Bronchial epithelial cell (primary cell): ENCODE measurements at regions not wholly inside any gene's neighbourhood (a gene's known extent, or its start where the extent isn't known, plus 50 kb on each side); places are given as distances from the start of the nearest gene placed in this dataset.

Experiments
- DNase-seq: peaks from one replicate; pipeline ENCODE4 v3.0.0-alpha.2; 2010; ENCODE audit warnings: low read depth
- FAIRE-seq: peaks from 2 replicates; lab custom pipeline; 2011; peaks lifted over from hg19 to GRCh38; lab: Jason Lieb, UNC
- H3K27me3 ChIP-seq: 2 replicates; pipeline ENCODE4 v1.5.1; 2011; ENCODE audit warnings: low read length; ENCODE audit not compliant: control insufficient read depth, insufficient read depth
- H3K36me3 ChIP-seq: 2 replicates; pipeline ENCODE4 v1.5.1; 2011; ENCODE audit warnings: low read length; ENCODE audit not compliant: control insufficient read depth, insufficient read depth
- H3K4me3 ChIP-seq: 2 replicates; pipeline ENCODE4 v1.5.1; 2011; ENCODE audit warnings: mild to moderate bottlenecking, low read depth, low read length, control low read depth
- CTCF ChIP-seq: IDR thresholded peaks from 2 replicates; pipeline ENCODE4 v1.5.1; 2011; ENCODE audit warnings: mild to moderate bottlenecking, moderate library complexity, low read length, control low read depth, inconsistent platforms; ENCODE audit not compliant: insufficient read depth, severe bottlenecking

- no peaks in the 10 kb centered on the region for H3K27me3 ChIP-seq
- no peak for FAIRE-seq
- DNase-seq: no peak
- TF ChIP-seq CTCF: no peak
- H3K4me3 ChIP-seq: no peak overlapping the region
- H3K36me3 ChIP-seq: no peaks in the 10 kb centered on the region
Measured at GRCh38 chr16:8237452-8237851, 352.9 kb downstream of the TMEM114 start.

GRCh38 chr16:8236816-8237215 lies 353.5 kb downstream of the TMEM114 start:
- no peaks in the 10 kb centered on the region for H3K36me3 ChIP-seq
- DNase-seq (no peak), FAIRE-seq (no peak)
- TF ChIP-seq CTCF: no peak
- no peaks in the 10 kb centered on the region for H3K27me3 ChIP-seq
- H3K4me3 ChIP-seq: no peak overlapping the region

- H3K4me3 ChIP-seq: no peak overlapping the region
- DNase-seq: no peak
- FAIRE-seq: no peak
Measured at GRCh38 chr16:8230497-8230896, 359.8 kb downstream of the TMEM114 start.

GRCh38 chr16:8229011-8229520 lies 361.2 kb downstream of the TMEM114 start:
- no peak for FAIRE-seq

More at GRCh38 chr16:8230497-8230896, 359.8 kb downstream of the TMEM114 start:
- H3K36me3 ChIP-seq: no peaks in the 10 kb centered on the region
- TF ChIP-seq CTCF: no peak
- no peaks in the 10 kb centered on the region for H3K27me3 ChIP-seq

GRCh38 chr16:8217201-8217600 lies 373.1 kb downstream of the TMEM114 start:
- no peak for DNase-seq
- no peak for TF ChIP-seq CTCF
- Histone ChIP-seq H3K36me3 (no peaks in the 10 kb centered on the region), H3K27me3 (no peaks in the 10 kb centered on the region), H3K4me3 (no peak overlapping the region)
- no peak for FAIRE-seq

More at GRCh38 chr16:8229011-8229520, 361.2 kb downstream of the TMEM114 start:
- H3K4me3 ChIP-seq: no peak overlapping the region
- H3K27me3 ChIP-seq: no peaks in the 10 kb centered on the region
- DNase-seq: no peak
- H3K36me3 ChIP-seq: no peaks in the 10 kb centered on the region
- TF ChIP-seq CTCF: no peak

- Histone ChIP-seq H3K27me3 (no peaks in the 10 kb centered on the region), H3K36me3 (no peaks in the 10 kb centered on the region), H3K4me3 (no peak overlapping the region)
- no peak for TF ChIP-seq CTCF
- DNase-seq (no peak), FAIRE-seq (no peak)
Measured at GRCh38 chr16:8204769-8205168, 385.5 kb downstream of the TMEM114 start.
